ENCODE measurements at regions not wholly inside any gene's neighbourhood (a gene's known extent, or its start where the extent isn't known, plus 50 kb on each side); places are given as distances from the start of the nearest gene placed in this dataset.

GRCh38 chr10:10330418-10330817, 687.3 kb upstream of the CELF2 start:
- no peaks in the 10 kb centered on the region for H3K4me1 ChIP-seq
- no peak overlapping the region for H3K27ac ChIP-seq
- DNase-seq = no peak
- no peaks in the 10 kb centered on the region for H3K27me3 ChIP-seq
- intact Hi-C loops (cut with DNase I; ENCODE audit: low total_unique reads) = no loop called here
- H3K4me3 ChIP-seq = no peak overlapping the region
- no peak for TF ChIP-seq CTCF (IDR thresholded peaks at IDR 0.05)
- no peaks in the 10 kb centered on the region for H3K36me3 ChIP-seq
- no peaks in the 10 kb centered on the region for H3K9me3 ChIP-seq

GRCh38 chr10:10332786-10333185, 684.9 kb upstream of the CELF2 start:
- TF ChIP-seq CTCF (IDR thresholded peaks at IDR 0.05) = no peak
- intact Hi-C loops (cut with DNase I; ENCODE audit: low total_unique reads) = no loop called here
- Histone ChIP-seq H3K4me1 (no peaks in the 10 kb centered on the region), H3K27ac (no peak overlapping the region), H3K36me3 (no peaks in the 10 kb centered on the region), H3K27me3 (no peaks in the 10 kb centered on the region), H3K9me3 (no peaks in the 10 kb centered on the region), H3K4me3 (no peak overlapping the region)
- no peak for DNase-seq

GRCh38 chr10:10333622-10334021, 684.0 kb upstream of the CELF2 start:
- no peaks in the 10 kb centered on the region for H3K4me1 ChIP-seq
- no peak for TF ChIP-seq CTCF (IDR thresholded peaks at IDR 0.05)
- no peak overlapping the region for H3K4me3 ChIP-seq
- no peak for DNase-seq
- H3K36me3 ChIP-seq = no peaks in the 10 kb centered on the region
- no peaks in the 10 kb centered on the region for H3K27me3 ChIP-seq
- intact Hi-C loops (cut with DNase I; ENCODE audit: low total_unique reads) = no loop called here
- H3K9me3 ChIP-seq = no peaks in the 10 kb centered on the region
- H3K27ac ChIP-seq = no peak overlapping the region

GRCh38 chr10:10338339-10338738, 679.3 kb upstream of the CELF2 start:
- no peak for TF ChIP-seq CTCF (IDR thresholded peaks at IDR 0.05)
- Histone ChIP-seq H3K4me3 (no peak overlapping the region), H3K27me3 (no peaks in the 10 kb centered on the region), H3K27ac (no peak overlapping the region), H3K9me3 (no peaks in the 10 kb centered on the region), H3K36me3 (no peaks in the 10 kb centered on the region), H3K4me1 (no peaks in the 10 kb centered on the region)
- intact Hi-C loops (cut with DNase I; ENCODE audit: low total_unique reads) = no loop called here
- no peak for DNase-seq

- Histone ChIP-seq H3K27ac (no peak overlapping the region), H3K9me3 (no peaks in the 10 kb centered on the region), H3K36me3 (no peaks in the 10 kb centered on the region), H3K4me3 (no peak overlapping the region), H3K4me1 (peaks cover 0 to 7% (median 0%) of the 10 kb centered on the region in 4 donors), H3K27me3 (no peaks in the 10 kb centered on the region)
- no peak for DNase-seq
- intact Hi-C loops (cut with DNase I; ENCODE audit: low total_unique reads) = no loop called here
- no peak for TF ChIP-seq CTCF (IDR thresholded peaks at IDR 0.05)
Observed at GRCh38 chr10:10346390-10347150, 671.1 kb upstream of the CELF2 start.

All from tibial artery (tissue), 4 donors.